H9 (cell line): ENCODE measurements at regions not wholly inside any gene's neighbourhood (a gene's known extent, or its start where the extent isn't known, plus 50 kb on each side); places are given as distances from the start of the nearest gene placed in this dataset.

Source experiments
- DNase-seq: peaks from one replicate; pipeline ENCODE4 v3.0.0-alpha.2; 2017
- H2AFZ ChIP-seq: one replicate; pipeline ENCODE4 v1.6.1; 2013; ENCODE audit warnings: mild to moderate bottlenecking, low read length, control low read depth, moderate library complexity
- H2AK5ac ChIP-seq: 2 replicates; pipeline ENCODE4 v1.6.1; 2013; ENCODE audit warnings: low read length, control low read depth, mixed read lengths; ENCODE audit not compliant: insufficient read length
- H2BK120ac ChIP-seq: one replicate; pipeline ENCODE4 v1.6.1; 2013; ENCODE audit warnings: low read depth, mild to moderate bottlenecking, low read length, control low read depth, inconsistent platforms; ENCODE audit not compliant: poor library complexity, severe bottlenecking
- H2BK12ac ChIP-seq: 2 replicates; pipeline ENCODE4 v1.6.1; 2013; ENCODE audit warnings: low read length, control low read depth, mixed read lengths, low read depth; ENCODE audit not compliant: insufficient read length
- H2BK15ac ChIP-seq: 2 replicates; pipeline ENCODE4 v1.6.1; 2013; ENCODE audit warnings: low read depth, low read length, control low read depth
- H2BK20ac ChIP-seq: one replicate; pipeline ENCODE4 v1.6.1; 2013; ENCODE audit warnings: low read depth, mild to moderate bottlenecking, low read length, control low read depth, inconsistent platforms; ENCODE audit not compliant: poor library complexity, severe bottlenecking
- H2BK5ac ChIP-seq: 2 replicates; pipeline ENCODE4 v1.6.1; 2013; ENCODE audit warnings: low read length, control low read depth, mixed read lengths; ENCODE audit not compliant: insufficient read length
- H3K14ac ChIP-seq: 2 replicates; pipeline ENCODE4 v1.6.1; 2013; ENCODE audit warnings: low read length, control low read depth; ENCODE audit not compliant: insufficient read depth
- H3K18ac ChIP-seq: 2 replicates; pipeline ENCODE4 v1.6.1; 2013; ENCODE audit warnings: low read depth, mild to moderate bottlenecking, mixed read lengths, low read length, control low read depth; ENCODE audit not compliant: insufficient read length
- H3K23ac ChIP-seq: 2 replicates; pipeline ENCODE4 v1.6.1; 2013; ENCODE audit warnings: low read length, control low read depth, mixed read lengths, low read depth; ENCODE audit not compliant: insufficient read length
- H3K23me2 ChIP-seq: 2 replicates; pipeline ENCODE4 v1.6.1; 2013; ENCODE audit warnings: low read depth, mild to moderate bottlenecking, mixed read lengths, low read length, control low read depth; ENCODE audit not compliant: insufficient read length, poor library complexity, severe bottlenecking
- H3K27ac ChIP-seq: 2 replicates; pipeline ENCODE4 v1.5.1; 2013; ENCODE audit warnings: low read length, control low read depth, mixed read lengths, low read depth; ENCODE audit not compliant: insufficient read length
- H3K27me3 ChIP-seq: 2 replicates; pipeline ENCODE4 v1.6.1; 2013; ENCODE audit warnings: low read length, control low read depth, inconsistent platforms; ENCODE audit not compliant: insufficient read depth
- H3K4ac ChIP-seq: 2 replicates; pipeline ENCODE4 v1.6.1; 2013; ENCODE audit warnings: low read depth, mild to moderate bottlenecking, control low read depth, inconsistent platforms, low read length, moderate library complexity
- H3K4me1 ChIP-seq: 2 replicates; pipeline ENCODE4 v1.6.1; 2013; ENCODE audit warnings: low read length, control low read depth, inconsistent platforms; ENCODE audit not compliant: insufficient read depth
- H3K4me2 ChIP-seq: 2 replicates; pipeline ENCODE4 v1.6.1; 2013; ENCODE audit warnings: low read length, control low read depth, mixed read lengths; ENCODE audit not compliant: insufficient read length, insufficient read depth
- H3K56ac ChIP-seq: 2 replicates; pipeline ENCODE4 v1.6.1; 2013; ENCODE audit warnings: low read depth, mild to moderate bottlenecking, mixed read lengths, low read length, control low read depth; ENCODE audit not compliant: insufficient read length
- H3K79me1 ChIP-seq: 2 replicates; pipeline ENCODE4 v1.6.1; 2013; ENCODE audit warnings: low read depth, mild to moderate bottlenecking, moderate library complexity, low read length, control low read depth, inconsistent platforms; ENCODE audit not compliant: insufficient read depth, poor library complexity, severe bottlenecking
- H3K79me2 ChIP-seq: 2 replicates; pipeline ENCODE4 v1.6.1; 2013; ENCODE audit warnings: low read length, control low read depth, inconsistent platforms; ENCODE audit not compliant: insufficient read depth
- H3K9ac ChIP-seq: 2 replicates; pipeline ENCODE4 v1.6.1; 2013; ENCODE audit warnings: low read length, control low read depth, mixed read lengths; ENCODE audit not compliant: insufficient read length; ENCODE audit errors: extremely low read depth
- H3K9me3 ChIP-seq: one replicate; pipeline ENCODE4 v1.6.1; 2013; ENCODE audit warnings: low read depth, low read length, inconsistent platforms; ENCODE audit not compliant: control insufficient read depth
- H3T11ph ChIP-seq: one replicate; pipeline ENCODE4 v1.6.1; 2013; ENCODE audit warnings: mild to moderate bottlenecking, low read length, control low read depth, inconsistent platforms
- H4K20me1 ChIP-seq: one replicate; pipeline ENCODE4 v1.6.1; 2013; ENCODE audit not compliant: control insufficient read depth, insufficient read length, insufficient read depth
- H4K5ac ChIP-seq: 2 replicates; pipeline ENCODE4 v1.6.1; 2013; ENCODE audit warnings: low read depth, mild to moderate bottlenecking, mixed read lengths, low read length, control low read depth; ENCODE audit not compliant: insufficient read length
- H4K8ac ChIP-seq: replicated peaks from 2 replicates; pipeline ENCODE4 v1.6.1; 2013; ENCODE audit warnings: low read length, control low read depth, mixed read lengths, low read depth; ENCODE audit not compliant: insufficient read length
- H4K91ac ChIP-seq: 2 replicates; pipeline ENCODE4 v1.6.1; 2013; ENCODE audit warnings: low read depth, mild to moderate bottlenecking, moderate library complexity, mixed read lengths, low read length, control low read depth; ENCODE audit not compliant: insufficient read length
- H3K27ac Mint-ChIP-seq, 3 experiments: 2 replicates in 2 of 3; 3 replicates in 1 of 3; pipeline ENCODE4 v1.8.0; 2020 to 2021; ENCODE audit warnings: mixed read lengths in 3 of 3, mild to moderate bottlenecking in 1 of 3, moderate library complexity in 1 of 3
- H3K27me3 Mint-ChIP-seq: 2 replicates; pipeline ENCODE4 v1.8.0; 2021; ENCODE audit warnings: low read depth, mild to moderate bottlenecking, moderate library complexity, mixed read lengths
- H3K36me3 Mint-ChIP-seq, 3 experiments: 2 replicates in 2 of 3; 3 replicates in 1 of 3; pipeline ENCODE4 v1.8.0; 2020 to 2021; ENCODE audit warnings: low read depth in 3 of 3, mixed read lengths in 3 of 3; ENCODE audit not compliant: insufficient read depth in 1 of 3
- H3K4me1 Mint-ChIP-seq, 2 experiments: 2 replicates each; pipeline ENCODE4 v1.8.0; 2020; ENCODE audit warnings: mixed read lengths in 2 of 2
- H3K4me3 Mint-ChIP-seq, 2 experiments: 2 replicates in 1 of 2; 3 replicates in 1 of 2; pipeline ENCODE4 v1.8.0; 2020 to 2021; ENCODE audit warnings: mild to moderate bottlenecking in 2 of 2, mixed read lengths in 2 of 2, moderate library complexity in 1 of 2
- H3K9me3 Mint-ChIP-seq, 2 experiments: 2 replicates in 1 of 2; 3 replicates in 1 of 2; pipeline ENCODE4 v1.8.0; 2020; ENCODE audit warnings: mild to moderate bottlenecking in 2 of 2, mixed read lengths in 2 of 2, moderate library complexity in 1 of 2
- WGBS: extraction: QIAGEN DNeasy Blood & Tissue Kit; methylation state at CpG from one replicate; pipeline ENCODE4 v1.1.7; 2013; ENCODE audit warnings: missing lambda C conversion rate, low lambda C conversion rate, mixed read lengths; ENCODE audit not compliant: insufficient read length; ENCODE audit errors: extremely low coverage; 5-methylcytosine and 5-hydroxymethylcytosine counted together
- TF ChIP-seq, protein P1 (sequence below): fragments of 200-600 bp; sonication (generic); conservative IDR thresholded peaks from 3 replicates; pipeline ENCODE4 v1.8.0; 2021; ENCODE audit warnings: antibody characterized with exemption, mild to moderate bottlenecking

DNA sequence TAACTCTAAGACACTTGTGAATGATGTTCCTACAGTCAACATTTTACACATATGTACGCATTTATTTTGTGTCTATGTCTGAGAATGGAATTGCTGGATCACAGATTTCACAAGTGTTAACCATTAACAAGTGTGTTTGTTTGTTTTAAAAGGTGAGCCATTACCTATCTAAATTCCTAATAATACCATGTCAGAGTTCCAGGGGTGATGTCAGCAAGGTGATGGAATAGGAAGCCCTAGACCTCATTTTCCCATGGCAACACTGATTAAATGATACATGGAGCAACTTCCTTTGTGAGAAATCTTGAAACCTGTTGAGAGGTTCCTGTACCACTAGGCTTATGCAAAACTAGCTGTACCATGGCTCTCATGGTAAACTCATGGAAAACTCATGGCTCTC lies 309.7 kb downstream of the CYLC2 start:
- no CpG with 5 or more reads among the region's 1 CpG for WGBS
- no peak overlapping the region for H4K91ac ChIP-seq
- H3K27me3 ChIP-seq: no peaks in the 10 kb centered on the region
- H3K4me2 ChIP-seq: no peak overlapping the region
- H3K18ac ChIP-seq: no peak overlapping the region
- TF ChIP-seq, protein P1, sequence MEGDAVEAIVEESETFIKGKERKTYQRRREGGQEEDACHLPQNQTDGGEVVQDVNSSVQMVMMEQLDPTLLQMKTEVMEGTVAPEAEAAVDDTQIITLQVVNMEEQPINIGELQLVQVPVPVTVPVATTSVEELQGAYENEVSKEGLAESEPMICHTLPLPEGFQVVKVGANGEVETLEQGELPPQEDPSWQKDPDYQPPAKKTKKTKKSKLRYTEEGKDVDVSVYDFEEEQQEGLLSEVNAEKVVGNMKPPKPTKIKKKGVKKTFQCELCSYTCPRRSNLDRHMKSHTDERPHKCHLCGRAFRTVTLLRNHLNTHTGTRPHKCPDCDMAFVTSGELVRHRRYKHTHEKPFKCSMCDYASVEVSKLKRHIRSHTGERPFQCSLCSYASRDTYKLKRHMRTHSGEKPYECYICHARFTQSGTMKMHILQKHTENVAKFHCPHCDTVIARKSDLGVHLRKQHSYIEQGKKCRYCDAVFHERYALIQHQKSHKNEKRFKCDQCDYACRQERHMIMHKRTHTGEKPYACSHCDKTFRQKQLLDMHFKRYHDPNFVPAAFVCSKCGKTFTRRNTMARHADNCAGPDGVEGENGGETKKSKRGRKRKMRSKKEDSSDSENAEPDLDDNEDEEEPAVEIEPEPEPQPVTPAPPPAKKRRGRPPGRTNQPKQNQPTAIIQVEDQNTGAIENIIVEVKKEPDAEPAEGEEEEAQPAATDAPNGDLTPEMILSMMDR: no peak
- H3K79me1 ChIP-seq: no peaks in the 10 kb centered on the region
- no peak overlapping the region for H3K27ac ChIP-seq
- no peak overlapping the region for H3K4ac ChIP-seq
- Mint-ChIP-seq H3K4me1 (no peaks in the 10 kb centered on the region), H3K27me3 (no peaks in the 10 kb centered on the region), H3K36me3 (no peaks in the 10 kb centered on the region; a peak in 1 of 7 replicates), H3K27ac (no peak overlapping the region), H3K9me3 (peaks cover 0 to 4% of the 10 kb centered on the region in 2 experiments; a peak in 3 of 5 replicates), H3K4me3 (no peak overlapping the region)
- H3K9ac ChIP-seq: no peak overlapping the region
- H3K9me3 ChIP-seq: no peaks in the 10 kb centered on the region
- no peak overlapping the region for H2BK5ac ChIP-seq
- no peak overlapping the region for H3K14ac ChIP-seq
- H2BK12ac ChIP-seq: no peak overlapping the region
- no peak overlapping the region for H2BK120ac ChIP-seq
- no peak overlapping the region for H3K23ac ChIP-seq
- no peaks in the 10 kb centered on the region for H3K4me1 ChIP-seq
- no peak overlapping the region for H2AK5ac ChIP-seq
- H4K8ac ChIP-seq: no peak overlapping the region
- no peak overlapping the region for H3T11ph ChIP-seq
- H2AFZ ChIP-seq: no peak overlapping the region
- H4K5ac ChIP-seq: no peak overlapping the region
- H3K79me2 ChIP-seq: no peaks in the 10 kb centered on the region
- no peaks in the 10 kb centered on the region for H3K23me2 ChIP-seq
- DNase-seq: no peak
- H4K20me1 ChIP-seq: no peaks in the 10 kb centered on the region
- H2BK20ac ChIP-seq: no peak overlapping the region
- H2BK15ac ChIP-seq: no peak overlapping the region
- no peak overlapping the region for H3K56ac ChIP-seq
